ENCODE measurements at regions not wholly inside any gene's neighbourhood (a gene's known extent, or its start where the extent isn't known, plus 50 kb on each side); places are given as distances from the start of the nearest gene placed in this dataset.

- no peak for ATAC-seq
These were observed 79.7 kb upstream of the APCDD1 start for GRCh38 chr18:10374636-10375293.

GRCh38 chr18:10376731-10377130 lies 77.7 kb upstream of the APCDD1 start:
- intact Hi-C loops (cut with micrococcal nuclease): no loop called here
- DNase-seq: peak; percentile 61
- ATAC-seq: peak; percentile 93

More at GRCh38 chr18:10374636-10375293, 79.7 kb upstream of the APCDD1 start:
- DNase-seq: no peak
- intact Hi-C loops (cut with micrococcal nuclease): no loop called here

- DNase-seq (no peak), ATAC-seq (no peak)
- intact Hi-C loops (cut with micrococcal nuclease): no loop called here
These were observed 76.5 kb upstream of the APCDD1 start for GRCh38 chr18:10377956-10378355.

GRCh38 chr18:10378688-10379420 lies 75.6 kb upstream of the APCDD1 start:
- ATAC-seq: no peak
- intact Hi-C loops (cut with micrococcal nuclease): no loop called here

GRCh38 chr18:10379522-10379921 lies 74.9 kb upstream of the APCDD1 start:
- ATAC-seq (no peak), DNase-seq (no peak)
- intact Hi-C loops (cut with micrococcal nuclease): no loop called here

More at GRCh38 chr18:10378688-10379420, 75.6 kb upstream of the APCDD1 start:
- no peak for DNase-seq

GRCh38 chr18:10381516-10381915 lies 72.9 kb upstream of the APCDD1 start:
- intact Hi-C loops (cut with micrococcal nuclease): no loop called here

GRCh38 chr18:10381951-10382350 lies 72.5 kb upstream of the APCDD1 start:
- DNase-seq (no peak), ATAC-seq (no peak)
- intact Hi-C loops (cut with micrococcal nuclease): no loop called here

More at GRCh38 chr18:10381516-10381915, 72.9 kb upstream of the APCDD1 start:
- no peak for DNase-seq
- no peak for ATAC-seq

- peak; percentile 54 for ATAC-seq
- intact Hi-C loops (cut with micrococcal nuclease): no loop called here
- no peak for DNase-seq
These were observed 68.4 kb upstream of the APCDD1 start for GRCh38 chr18:10386049-10386448.

- no peak for ATAC-seq
- DNase-seq: no peak
- intact Hi-C loops (cut with micrococcal nuclease): no loop called here
These were observed 67.5 kb upstream of the APCDD1 start for GRCh38 chr18:10386956-10387355.

- ATAC-seq (no peak), DNase-seq (no peak)
- intact Hi-C loops (cut with micrococcal nuclease): no loop called here
These were observed 67.0 kb upstream of the APCDD1 start for GRCh38 chr18:10387399-10387798.

GRCh38 chr18:10388373-10388772 lies 66.1 kb upstream of the APCDD1 start:
- ATAC-seq (no peak), DNase-seq (no peak)
- intact Hi-C loops (cut with micrococcal nuclease): no loop called here

- DNase-seq (no peak), ATAC-seq (no peak)
- intact Hi-C loops (cut with micrococcal nuclease): no loop called here
These were observed 62.9 kb upstream of the APCDD1 start for GRCh38 chr18:10391506-10391905.

GRCh38 chr18:10397004-10397403 lies 57.4 kb upstream of the APCDD1 start:
- ATAC-seq (no peak), DNase-seq (no peak)

GRCh38 chr18:10398571-10398970 lies 55.9 kb upstream of the APCDD1 start:
- ATAC-seq (peak; percentile 50), DNase-seq (no peak)
- intact Hi-C loops (cut with micrococcal nuclease): no loop called here

More at GRCh38 chr18:10397004-10397403, 57.4 kb upstream of the APCDD1 start:
- intact Hi-C loops (cut with micrococcal nuclease): no loop called here

- no peak for ATAC-seq
- intact Hi-C loops (cut with micrococcal nuclease): no loop called here
- DNase-seq: no peak
These were observed 55.0 kb upstream of the APCDD1 start for GRCh38 chr18:10399465-10399864.

- peak; percentile 31 for ATAC-seq
- intact Hi-C loops (cut with micrococcal nuclease): no loop called here
These were observed 53.7 kb upstream of the APCDD1 start for GRCh38 chr18:10400534-10401307.

GRCh38 chr18:10401521-10401920 lies 52.9 kb upstream of the APCDD1 start:
- intact Hi-C loops (cut with micrococcal nuclease): no loop called here
- ATAC-seq (no peak), DNase-seq (no peak)

More at GRCh38 chr18:10400534-10401307, 53.7 kb upstream of the APCDD1 start:
- no peak for DNase-seq

- no peak for DNase-seq
- intact Hi-C loops (cut with micrococcal nuclease): no loop called here
- ATAC-seq: no peak
These were observed 52.5 kb upstream of the APCDD1 start for GRCh38 chr18:10401930-10402329.

GRCh38 chr18:10402871-10403559 lies 51.4 kb upstream of the APCDD1 start:
- DNase-seq (no peak), ATAC-seq (no peak)
- intact Hi-C loops (cut with micrococcal nuclease): no loop called here
